RWPE2 (cell line): ENCODE measurements at regions not wholly inside any gene's neighbourhood (a gene's known extent, or its start where the extent isn't known, plus 50 kb on each side); places are given as distances from the start of the nearest gene placed in this dataset.

ENCODE experiments used
- ATAC-seq: fragments of 200-7000 bp; cut with Tn5 transposase; 3 replicates; pipeline ENCODE4 v1.9.1; 2021; ENCODE audit warnings: low read depth
- DNase-seq: peaks from one replicate; pipeline ENCODE4 v3.0.0-alpha.2; 2020; ENCODE audit warnings: low spot score
- H3K27ac ChIP-seq: fragments of 450-650 bp; 2 replicates; pipeline ENCODE4 v1.5.1; 2017; ENCODE audit warnings: mild to moderate bottlenecking; ENCODE audit not compliant: poor library complexity, severe bottlenecking
- H3K27me3 ChIP-seq: fragments of 250-450 bp; sonication (Bioruptor Pico); 2 replicates; pipeline ENCODE4 v1.5.1; 2021; ENCODE audit warnings: mild to moderate bottlenecking, moderate library complexity; ENCODE audit not compliant: insufficient read depth, poor library complexity, severe bottlenecking
- H3K36me3 ChIP-seq: fragments of 250-450 bp; sonication (Bioruptor Pico); 2 replicates; pipeline ENCODE4 v1.5.1; 2020; ENCODE audit warnings: low read depth, mild to moderate bottlenecking, moderate library complexity
- H3K4me1 ChIP-seq: fragments of 250-450 bp; sonication (Bioruptor Pico); 2 replicates; pipeline ENCODE4 v1.5.1; 2021; ENCODE audit warnings: mild to moderate bottlenecking, moderate library complexity; ENCODE audit not compliant: insufficient read depth, poor library complexity, severe bottlenecking
- H3K4me3 ChIP-seq: fragments of 250-450 bp; sonication (Bioruptor Pico); 2 replicates; pipeline ENCODE4 v1.5.1; 2021; ENCODE audit warnings: mild to moderate bottlenecking, moderate library complexity; ENCODE audit not compliant: severe bottlenecking
- H3K9me3 ChIP-seq: fragments of 250-450 bp; sonication (Bioruptor Pico); 2 replicates; pipeline ENCODE4 v1.5.1; 2021; ENCODE audit warnings: mild to moderate bottlenecking, moderate library complexity; ENCODE audit not compliant: severe bottlenecking
- TF ChIP-seq, protein P1 (sequence below): fragments of 450-650 bp; IDR thresholded peaks from one replicate; pipeline ENCODE4 v1.5.1; 2017; ENCODE audit warnings: mild to moderate bottlenecking, moderate library complexity; ENCODE audit not compliant: poor library complexity, severe bottlenecking

- no peak for DNase-seq
- H3K4me3 ChIP-seq = no peak overlapping the region
- ATAC-seq = peak; percentile 42; the same call in 1 of the 3 replicates
- TF ChIP-seq, protein P1, sequence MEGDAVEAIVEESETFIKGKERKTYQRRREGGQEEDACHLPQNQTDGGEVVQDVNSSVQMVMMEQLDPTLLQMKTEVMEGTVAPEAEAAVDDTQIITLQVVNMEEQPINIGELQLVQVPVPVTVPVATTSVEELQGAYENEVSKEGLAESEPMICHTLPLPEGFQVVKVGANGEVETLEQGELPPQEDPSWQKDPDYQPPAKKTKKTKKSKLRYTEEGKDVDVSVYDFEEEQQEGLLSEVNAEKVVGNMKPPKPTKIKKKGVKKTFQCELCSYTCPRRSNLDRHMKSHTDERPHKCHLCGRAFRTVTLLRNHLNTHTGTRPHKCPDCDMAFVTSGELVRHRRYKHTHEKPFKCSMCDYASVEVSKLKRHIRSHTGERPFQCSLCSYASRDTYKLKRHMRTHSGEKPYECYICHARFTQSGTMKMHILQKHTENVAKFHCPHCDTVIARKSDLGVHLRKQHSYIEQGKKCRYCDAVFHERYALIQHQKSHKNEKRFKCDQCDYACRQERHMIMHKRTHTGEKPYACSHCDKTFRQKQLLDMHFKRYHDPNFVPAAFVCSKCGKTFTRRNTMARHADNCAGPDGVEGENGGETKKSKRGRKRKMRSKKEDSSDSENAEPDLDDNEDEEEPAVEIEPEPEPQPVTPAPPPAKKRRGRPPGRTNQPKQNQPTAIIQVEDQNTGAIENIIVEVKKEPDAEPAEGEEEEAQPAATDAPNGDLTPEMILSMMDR = no peak
- no peaks in the 10 kb centered on the region for H3K36me3 ChIP-seq
- H3K27me3 ChIP-seq = no peaks in the 10 kb centered on the region
- H3K4me1 ChIP-seq = peaks cover 13% of the 10 kb centered on the region
- H3K27ac ChIP-seq = no peak overlapping the region
- H3K9me3 ChIP-seq = no peaks in the 10 kb centered on the region
Observed at GRCh38 chr6:112482373-112482772, 135.2 kb downstream of the RFPL4B start.

DNA sequence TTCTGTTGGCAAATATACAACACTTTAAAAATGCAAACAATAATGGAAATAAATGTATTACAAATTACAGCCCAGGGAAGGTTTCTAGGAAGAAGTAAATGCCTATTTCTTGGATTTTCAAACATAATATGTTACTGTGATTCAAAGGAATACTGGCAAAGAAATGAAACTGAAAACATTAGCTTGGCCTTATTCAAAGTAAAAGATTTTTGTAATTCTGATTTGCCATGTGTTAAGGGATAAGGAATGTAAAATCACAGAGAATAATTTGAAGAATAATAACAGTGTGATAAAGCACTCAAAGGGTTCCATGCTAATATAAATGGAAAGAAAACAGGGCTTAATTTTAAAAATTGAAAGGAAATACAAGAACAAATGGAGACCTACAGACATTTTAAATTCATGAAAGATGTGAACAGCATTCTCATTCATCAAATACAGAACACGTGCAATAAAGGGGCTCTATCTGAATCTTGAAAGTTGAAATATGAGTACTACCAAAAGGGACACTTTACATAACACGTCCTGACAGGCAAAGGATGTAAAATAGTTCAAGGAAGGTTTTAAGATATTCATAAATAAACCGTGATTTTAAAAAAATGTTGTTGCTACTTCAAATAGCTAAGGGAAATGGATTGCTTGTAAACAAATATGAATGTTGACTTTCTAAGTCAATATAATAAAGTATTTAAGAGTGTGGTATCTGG is 138.1 kb downstream of the RFPL4B start:
- DNase-seq (no peak), ATAC-seq (no peak)
- no peak overlapping the region for H3K4me3 ChIP-seq
- no peaks in the 10 kb centered on the region for H3K36me3 ChIP-seq
- H3K9me3 ChIP-seq = no peaks in the 10 kb centered on the region
- TF ChIP-seq, protein P1 = no peak
- no peaks in the 10 kb centered on the region for H3K27me3 ChIP-seq
- no peak overlapping the region for H3K27ac ChIP-seq
- H3K4me1 ChIP-seq = peaks cover 12% of the 10 kb centered on the region

DNA sequence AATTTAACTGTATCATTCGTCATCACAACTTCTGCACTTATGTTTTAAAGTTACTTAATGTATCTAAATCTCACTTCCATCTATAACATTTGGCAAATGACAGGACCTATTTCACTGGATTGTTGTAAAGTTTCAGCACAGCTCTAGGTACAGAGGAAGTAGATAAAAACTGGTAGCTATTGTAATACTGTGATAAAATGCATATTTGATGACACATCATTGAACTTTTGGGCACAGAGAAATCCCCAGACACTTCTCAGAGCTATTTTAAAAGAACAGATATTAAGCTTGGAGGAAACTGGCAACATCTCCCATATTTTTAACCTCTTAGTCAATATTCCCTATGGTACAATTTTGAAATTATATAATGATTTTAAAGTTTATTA is 138.7 kb downstream of the RFPL4B start:
- no peak for ATAC-seq
- TF ChIP-seq, protein P1 = no peak

GRCh38 chr6:112486454-112486853 is 139.3 kb downstream of the RFPL4B start:
- DNase-seq = no peak
- no peaks in the 10 kb centered on the region for H3K9me3 ChIP-seq
- H3K4me1 ChIP-seq = peaks cover 4% of the 10 kb centered on the region
- no peaks in the 10 kb centered on the region for H3K27me3 ChIP-seq
- ATAC-seq = no peak
- H3K27ac ChIP-seq = no peak overlapping the region
- TF ChIP-seq, protein P1 = no peak
- no peaks in the 10 kb centered on the region for H3K36me3 ChIP-seq
- H3K4me3 ChIP-seq = no peak overlapping the region

More for the DNA sequence above, 138.7 kb downstream of the RFPL4B start:
- Histone ChIP-seq H3K36me3 (no peaks in the 10 kb centered on the region), H3K4me1 (peaks cover 7% of the 10 kb centered on the region), H3K27ac (no peak overlapping the region), H3K27me3 (no peaks in the 10 kb centered on the region), H3K4me3 (no peak overlapping the region), H3K9me3 (no peaks in the 10 kb centered on the region)
- DNase-seq = no peak

- no peak for DNase-seq
Observed at GRCh38 chr6:112488238-112488637, 141.1 kb downstream of the RFPL4B start.

More at GRCh38 chr6:112488238-112488637, 141.1 kb downstream of the RFPL4B start:
- TF ChIP-seq, protein P1 = no peak
- H3K27ac ChIP-seq = no peak overlapping the region
- peaks cover 4% of the 10 kb centered on the region for H3K4me1 ChIP-seq
- H3K9me3 ChIP-seq = no peaks in the 10 kb centered on the region
- no peak overlapping the region for H3K4me3 ChIP-seq
- ATAC-seq = no peak
- H3K27me3 ChIP-seq = no peaks in the 10 kb centered on the region
- H3K36me3 ChIP-seq = no peaks in the 10 kb centered on the region
